ENCODE measurements at regions not wholly inside any gene's neighbourhood (a gene's known extent, or its start where the extent isn't known, plus 50 kb on each side); places are given as distances from the start of the nearest gene placed in this dataset.

DNA sequence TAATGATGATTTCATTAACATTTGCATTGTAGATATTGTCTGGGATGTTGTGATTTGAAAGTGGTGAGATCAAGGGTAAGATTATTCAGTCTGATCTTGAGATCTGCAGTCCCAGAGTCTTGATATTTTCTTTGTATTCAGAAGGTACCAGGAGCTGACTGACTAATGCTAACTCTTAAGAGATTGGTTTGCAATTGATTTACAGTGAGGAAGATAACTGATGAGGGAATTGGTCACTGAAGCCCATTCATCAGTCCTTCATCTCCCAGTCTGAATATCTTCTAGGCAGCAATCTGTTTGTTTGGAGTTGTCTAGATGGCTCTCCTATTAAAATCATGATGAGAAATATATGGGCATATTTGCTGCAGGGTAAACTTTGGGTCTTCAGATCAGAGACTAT is 473.7 kb downstream of the ARL4A start:
- Histone ChIP-seq H3K36me3 (ENCODE audit: control insufficient read depth, insufficient read depth, low read length) (no peaks in the 10 kb centered on the region), H3K27me3 (ENCODE audit: control insufficient read depth, insufficient read depth, low read length) (no peaks in the 10 kb centered on the region), H3K4me3 (ENCODE audit: low read depth, low read length) (no peak overlapping the region)
- no peak for DNase-seq (ENCODE audit: low read depth)
- TF ChIP-seq, protein P1, sequence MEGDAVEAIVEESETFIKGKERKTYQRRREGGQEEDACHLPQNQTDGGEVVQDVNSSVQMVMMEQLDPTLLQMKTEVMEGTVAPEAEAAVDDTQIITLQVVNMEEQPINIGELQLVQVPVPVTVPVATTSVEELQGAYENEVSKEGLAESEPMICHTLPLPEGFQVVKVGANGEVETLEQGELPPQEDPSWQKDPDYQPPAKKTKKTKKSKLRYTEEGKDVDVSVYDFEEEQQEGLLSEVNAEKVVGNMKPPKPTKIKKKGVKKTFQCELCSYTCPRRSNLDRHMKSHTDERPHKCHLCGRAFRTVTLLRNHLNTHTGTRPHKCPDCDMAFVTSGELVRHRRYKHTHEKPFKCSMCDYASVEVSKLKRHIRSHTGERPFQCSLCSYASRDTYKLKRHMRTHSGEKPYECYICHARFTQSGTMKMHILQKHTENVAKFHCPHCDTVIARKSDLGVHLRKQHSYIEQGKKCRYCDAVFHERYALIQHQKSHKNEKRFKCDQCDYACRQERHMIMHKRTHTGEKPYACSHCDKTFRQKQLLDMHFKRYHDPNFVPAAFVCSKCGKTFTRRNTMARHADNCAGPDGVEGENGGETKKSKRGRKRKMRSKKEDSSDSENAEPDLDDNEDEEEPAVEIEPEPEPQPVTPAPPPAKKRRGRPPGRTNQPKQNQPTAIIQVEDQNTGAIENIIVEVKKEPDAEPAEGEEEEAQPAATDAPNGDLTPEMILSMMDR (IDR thresholded peaks at IDR 0.05; ENCODE audit: insufficient read depth, low read length, poor library complexity, severe bottlenecking) = no peak

DNA sequence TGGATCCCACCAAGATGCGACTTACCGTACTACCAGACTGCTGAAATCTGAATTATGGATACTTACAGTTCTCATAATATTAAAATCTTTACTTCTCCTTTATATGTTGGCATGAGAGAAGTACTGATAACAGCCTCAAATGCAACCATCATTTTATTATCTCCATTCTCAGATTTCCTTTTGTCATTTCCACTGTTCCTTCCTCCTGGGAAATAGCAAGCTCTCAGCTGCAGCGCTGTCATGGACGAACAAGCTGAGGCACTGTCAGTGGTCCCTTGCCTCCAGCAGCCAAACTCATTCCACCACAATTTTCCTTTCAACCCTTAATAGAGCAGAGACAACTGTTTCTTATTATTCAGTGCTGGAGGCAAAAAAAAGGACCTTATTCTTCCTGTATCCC is 478.4 kb downstream of the ARL4A start:
- Histone ChIP-seq H3K4me3 (ENCODE audit: low read depth, low read length) (no peak overlapping the region), H3K36me3 (ENCODE audit: control insufficient read depth, insufficient read depth, low read length) (no peaks in the 10 kb centered on the region), H3K27me3 (ENCODE audit: control insufficient read depth, insufficient read depth, low read length) (no peaks in the 10 kb centered on the region)
- TF ChIP-seq, protein P1 (IDR thresholded peaks at IDR 0.05; ENCODE audit: insufficient read depth, low read length, poor library complexity, severe bottlenecking) = no peak
- DNase-seq (ENCODE audit: low read depth) = no peak

DNA sequence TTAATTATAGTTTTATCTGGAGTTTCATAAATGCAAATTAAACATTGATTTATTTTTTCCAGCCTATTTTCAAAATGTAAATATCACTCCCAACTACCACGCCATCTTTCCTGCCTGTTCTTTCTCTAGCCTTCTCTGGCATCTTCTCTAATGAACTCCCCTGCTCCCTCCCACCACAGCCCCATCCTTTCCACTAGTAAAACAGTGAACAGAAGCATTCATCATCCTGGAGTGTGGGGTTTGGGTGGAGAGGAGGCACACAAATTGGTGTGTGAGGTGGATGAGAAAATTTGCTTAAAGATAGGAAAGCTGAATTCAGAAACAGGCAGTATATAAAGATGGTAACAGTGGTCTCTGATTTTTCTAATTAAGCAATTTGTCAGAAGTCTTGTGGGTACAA is 479.4 kb downstream of the ARL4A start:
- H3K27me3 ChIP-seq (ENCODE audit: control insufficient read depth, insufficient read depth, low read length) = no peaks in the 10 kb centered on the region
- TF ChIP-seq, protein P1 (IDR thresholded peaks at IDR 0.05; ENCODE audit: insufficient read depth, low read length, poor library complexity, severe bottlenecking) = no peak

DNA sequence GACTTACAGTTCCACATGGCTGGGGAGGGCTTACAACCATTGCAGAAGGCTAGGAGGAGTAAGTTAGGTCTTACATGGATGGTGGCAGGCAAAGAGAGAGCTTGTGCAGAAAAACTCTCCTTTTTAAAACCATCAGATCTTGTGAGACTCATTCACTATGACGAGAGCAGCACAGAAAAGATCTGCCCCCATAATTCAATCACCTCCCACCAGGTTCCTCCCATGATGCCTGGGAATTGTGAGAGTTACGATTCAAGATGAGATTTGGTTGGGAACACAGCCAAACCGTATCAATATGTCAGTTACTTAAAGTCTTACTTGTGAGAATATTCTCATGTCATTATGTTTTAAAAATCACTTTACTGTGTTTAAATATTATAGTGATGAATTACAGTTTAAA is 481.9 kb downstream of the ARL4A start:
- TF ChIP-seq, protein P1 (IDR thresholded peaks at IDR 0.05; ENCODE audit: insufficient read depth, low read length, poor library complexity, severe bottlenecking) = no peak
- H3K27me3 ChIP-seq (ENCODE audit: control insufficient read depth, insufficient read depth, low read length) = no peaks in the 10 kb centered on the region
- no peaks in the 10 kb centered on the region for H3K36me3 ChIP-seq (ENCODE audit: control insufficient read depth, insufficient read depth, low read length)
- H3K4me3 ChIP-seq (ENCODE audit: low read depth, low read length) = no peak overlapping the region
- DNase-seq (ENCODE audit: low read depth) = no peak

More for the DNA sequence above, 479.4 kb downstream of the ARL4A start:
- no peak overlapping the region for H3K4me3 ChIP-seq (ENCODE audit: low read depth, low read length)
- no peak for DNase-seq (ENCODE audit: low read depth)
- H3K36me3 ChIP-seq (ENCODE audit: control insufficient read depth, insufficient read depth, low read length) = no peaks in the 10 kb centered on the region

DNA sequence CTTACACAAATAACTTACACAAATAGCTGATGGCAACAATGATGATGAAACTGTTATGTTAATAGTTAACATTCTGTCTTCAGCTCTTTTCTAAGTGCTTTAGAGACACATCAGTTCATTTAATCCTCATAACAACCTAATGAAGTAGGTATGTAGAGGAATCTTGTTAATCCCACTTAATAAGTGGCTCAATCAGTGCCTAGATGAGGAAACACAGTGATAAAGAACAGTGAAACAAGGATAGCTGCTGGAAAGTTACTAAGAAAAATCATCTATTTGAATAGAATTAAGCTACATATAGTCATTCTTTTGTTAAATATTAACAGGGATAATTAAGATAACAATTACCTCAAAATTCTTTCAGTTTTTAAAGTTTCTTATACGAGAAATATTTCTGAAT is 487.6 kb downstream of the ARL4A start:
- H3K36me3 ChIP-seq (ENCODE audit: control insufficient read depth, insufficient read depth, low read length) = no peaks in the 10 kb centered on the region
- H3K27me3 ChIP-seq (ENCODE audit: control insufficient read depth, insufficient read depth, low read length) = no peaks in the 10 kb centered on the region
- no peak for DNase-seq (ENCODE audit: low read depth)
- TF ChIP-seq, protein P1 (IDR thresholded peaks at IDR 0.05; ENCODE audit: insufficient read depth, low read length, poor library complexity, severe bottlenecking) = no peak
- H3K4me3 ChIP-seq (ENCODE audit: low read depth, low read length) = no peak overlapping the region

DNA sequence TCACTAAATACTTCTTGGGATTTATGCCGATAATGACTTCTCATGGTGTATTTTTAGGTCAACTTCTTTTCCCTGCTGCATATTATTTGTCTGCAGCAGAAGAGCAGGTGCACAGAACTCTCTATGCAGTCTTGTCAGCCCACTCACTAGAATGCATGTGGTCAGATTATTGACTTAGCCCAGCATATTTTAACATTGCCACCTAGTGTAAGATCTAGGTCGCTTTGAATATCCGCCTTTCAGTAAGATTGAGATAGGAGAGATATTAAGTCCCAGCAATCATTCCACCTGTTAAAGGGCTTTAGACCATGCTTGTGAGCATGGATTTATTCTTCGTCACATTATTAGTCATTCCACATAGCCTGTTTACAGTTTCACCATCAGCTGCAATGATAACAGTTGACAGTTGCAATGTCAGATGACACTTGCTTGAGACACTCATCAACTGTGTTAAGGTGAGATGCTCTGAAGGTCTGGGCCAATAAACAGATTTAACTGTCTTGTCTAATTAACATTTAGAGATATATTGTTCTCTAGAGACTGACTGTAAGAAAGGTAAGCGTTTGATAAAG is 491.7 kb downstream of the ARL4A start:
- no peaks in the 10 kb centered on the region for H3K27me3 ChIP-seq (ENCODE audit: control insufficient read depth, insufficient read depth, low read length)
- H3K36me3 ChIP-seq (ENCODE audit: control insufficient read depth, insufficient read depth, low read length) = no peaks in the 10 kb centered on the region
- H3K4me3 ChIP-seq (ENCODE audit: low read depth, low read length) = no peak overlapping the region
- TF ChIP-seq, protein P1 (IDR thresholded peaks at IDR 0.05; ENCODE audit: insufficient read depth, low read length, poor library complexity, severe bottlenecking) = no peak
- no peak for DNase-seq (ENCODE audit: low read depth)
